IMR-90 (cell line): ENCODE measurements at regions not wholly inside any gene's neighbourhood (a gene's known extent, or its start where the extent isn't known, plus 50 kb on each side); places are given as distances from the start of the nearest gene placed in this dataset.

Experiments used
- ATAC-seq: fragments of 200-7000 bp; cut with Tn5 transposase; 2 replicates; pipeline ENCODE4 v1.9.1; 2020; ENCODE audit warnings: low read depth, mild to moderate bottlenecking, moderate library complexity
- BruUV-seq: library from RNA; stranded (reverse); fragments of 400-500 nt; replicated peaks from 2 replicates; lab custom pipeline; 2021; lab: Mats Ljungman, UMichigan
- CTCF ChIA-PET: fragments of 300-600 bp; formaldehyde crosslinking; extraction: SDS; loops from one replicate; lab custom pipeline; 2021; ENCODE audit warnings: antibody characterized with exemption; lab: Yijun Ruan, JAX
- POLR2A ChIA-PET: fragments of 300-600 bp; sonication (Branson Sonifier 250); formaldehyde crosslinking; loops from one replicate; lab custom pipeline; 2022; ENCODE audit warnings: antibody characterized with exemption; ENCODE audit not compliant: unreplicated experiment; lab: Charles Lee
- DNase-seq: peaks from one replicate; pipeline ENCODE4 v3.0.0; 2013
- H2AFZ ChIP-seq: replicated peaks from 2 replicates; pipeline ENCODE3; 2013; ENCODE audit warnings: low read length, mild to moderate bottlenecking; ENCODE audit not compliant: poor library complexity
- H2AK5ac ChIP-seq: 2 replicates; pipeline ENCODE4 v1.6.1; 2013; ENCODE audit warnings: low read depth, low read length, inconsistent platforms
- H2AK9ac ChIP-seq: replicated peaks from 2 replicates; pipeline ENCODE3; 2013; ENCODE audit warnings: mild to moderate bottlenecking, low read depth, low read length, moderate library complexity; ENCODE audit not compliant: poor library complexity
- H2BK120ac ChIP-seq: 2 replicates; pipeline ENCODE4 v1.6.1; 2013; ENCODE audit warnings: low read depth, low read length, inconsistent platforms
- H2BK15ac ChIP-seq: 3 replicates; pipeline ENCODE4 v1.6.1; 2013; ENCODE audit warnings: low read depth, low read length, inconsistent platforms
- H2BK20ac ChIP-seq: 2 replicates; pipeline ENCODE4 v1.6.1; 2013; ENCODE audit warnings: low read depth, mild to moderate bottlenecking, inconsistent platforms, low read length, moderate library complexity
- H2BK5ac ChIP-seq: 2 replicates; pipeline ENCODE4 v1.6.1; 2013; ENCODE audit warnings: mild to moderate bottlenecking, low read depth, low read length, inconsistent platforms; ENCODE audit not compliant: poor library complexity, severe bottlenecking
- H3K14ac ChIP-seq: replicated peaks from 2 replicates; pipeline ENCODE4 v1.6.1; 2013; ENCODE audit warnings: low read depth, low read length, inconsistent platforms
- H3K18ac ChIP-seq: 2 replicates; pipeline ENCODE4 v1.6.1; 2013; ENCODE audit warnings: low read depth, low read length, control low read depth
- H3K23ac ChIP-seq: 2 replicates; pipeline ENCODE4 v1.6.1; 2013; ENCODE audit warnings: low read depth, low read length, inconsistent platforms
- H3K27ac ChIP-seq: 2 replicates; pipeline ENCODE4 v1.5.1; 2013; ENCODE audit warnings: mild to moderate bottlenecking, control low read depth, low read length; ENCODE audit not compliant: insufficient read depth
- H3K27me3 ChIP-seq: 2 replicates; pipeline ENCODE4 v1.6.1; 2013; ENCODE audit warnings: low read length; ENCODE audit not compliant: control insufficient read depth, insufficient read depth
- H3K36me3 ChIP-seq: 2 replicates; pipeline ENCODE4 v1.6.1; 2013; ENCODE audit warnings: low read length, mixed read lengths; ENCODE audit not compliant: control insufficient read depth, insufficient read depth
- H3K4ac ChIP-seq: 2 replicates; pipeline ENCODE4 v1.6.1; 2013; ENCODE audit warnings: low read depth, low read length, inconsistent platforms
- H3K4me1 ChIP-seq: 2 replicates; pipeline ENCODE4 v1.6.1; 2013; ENCODE audit warnings: low read length, mixed read lengths; ENCODE audit not compliant: control insufficient read depth, insufficient read depth
- H3K4me2 ChIP-seq: 2 replicates; pipeline ENCODE4 v1.6.1; 2013; ENCODE audit warnings: low read depth, mild to moderate bottlenecking, control low read depth, low read length, moderate library complexity
- H3K4me3 ChIP-seq: 2 replicates; pipeline ENCODE4 v1.5.1; 2013; ENCODE audit warnings: low read depth, mild to moderate bottlenecking, control low read depth, low read length, moderate library complexity; ENCODE audit not compliant: insufficient read depth
- H3K56ac ChIP-seq: 2 replicates; pipeline ENCODE4 v1.6.1; 2013; ENCODE audit warnings: low read length, inconsistent platforms; ENCODE audit not compliant: insufficient read depth; ENCODE audit errors: extremely low read depth
- H3K79me1 ChIP-seq, 2 experiments: 2 replicates each; pipeline ENCODE4 v1.6.1; 2013; ENCODE audit warnings: low read length in 2 of 2, inconsistent platforms in 1 of 2, low read depth in 1 of 2
- H3K9ac ChIP-seq: 2 replicates; pipeline ENCODE4 v1.6.1; 2013; ENCODE audit warnings: low read depth, low read length, control low read depth
- H3K9me1 ChIP-seq: 2 replicates; pipeline ENCODE4 v1.6.1; 2013; ENCODE audit warnings: low read length, inconsistent platforms; ENCODE audit not compliant: insufficient read depth
- H3K9me3 ChIP-seq: 2 replicates; pipeline ENCODE4 v1.6.1; 2013; ENCODE audit warnings: low read length; ENCODE audit not compliant: control insufficient read depth, insufficient read depth
- H4K20me1 ChIP-seq: 2 replicates; pipeline ENCODE4 v1.6.1; 2013; ENCODE audit warnings: low read length, inconsistent platforms; ENCODE audit not compliant: insufficient read depth
- H4K5ac ChIP-seq: 2 replicates; pipeline ENCODE4 v1.6.1; 2013; ENCODE audit warnings: mild to moderate bottlenecking, low read depth, low read length, control low read depth
- H4K8ac ChIP-seq, 2 experiments: 2 replicates each; pipeline ENCODE4 v1.6.1; 2013; ENCODE audit warnings: low read depth in 2 of 2, low read length in 2 of 2, control low read depth in 1 of 2, inconsistent platforms in 1 of 2
- H4K91ac ChIP-seq: 2 replicates; pipeline ENCODE4 v1.6.1; 2013; ENCODE audit warnings: low read depth, low read length, inconsistent platforms; ENCODE audit not compliant: insufficient read depth
- BHLHE40 ChIP-seq: fragments of 150-350 bp; IDR thresholded peaks from 2 replicates; pipeline ENCODE4 v1.6.1; 2016; ENCODE audit warnings: mild to moderate bottlenecking, low read depth, low read length
- CHD1 ChIP-seq: IDR thresholded peaks from 2 replicates; pipeline ENCODE4 v1.6.1; 2012; ENCODE audit warnings: low read depth, low read length, improper control_type of control experiment
- FOS ChIP-seq: fragments of 150-350 bp; IDR thresholded peaks from 2 replicates; pipeline ENCODE4 v1.6.1; 2016; ENCODE audit warnings: low read depth, low read length
- NFE2L2 ChIP-seq: fragments of 150-350 bp; IDR thresholded peaks from 2 replicates; pipeline ENCODE4 v1.6.1; 2016; ENCODE audit warnings: low read depth, mild to moderate bottlenecking, low read length
- SMC3 ChIP-seq: fragments of 150-350 bp; IDR thresholded peaks from 2 replicates; pipeline ENCODE4 v1.6.1; 2016; ENCODE audit warnings: low read depth, mild to moderate bottlenecking, antibody characterized with exemption, low read length, moderate library complexity
- WGBS, 2 experiments: methylation state at CpG; one replicate each; pipeline versions ENCODE4 v1.1.5 to v1.1.7; 2013; ENCODE audit warnings: missing lambda C conversion rate in 2 of 2; ENCODE audit not compliant: insufficient read length in 1 of 2; ENCODE audit errors: extremely low coverage in 2 of 2; 5-methylcytosine and 5-hydroxymethylcytosine counted together
- dilution Hi-C: fragments of 300-500 bp; cut with HindIII; formaldehyde crosslinking; loops from one replicate; pipeline ENCODE4 v1.14.3; 2018; ENCODE audit warnings: low sequenced_read_pairs; ENCODE audit not compliant: unreplicated experiment
- in situ Hi-C: fragments of 300-500 bp; cut with MboI; formaldehyde crosslinking; loops from 3 replicates; pipeline ENCODE4 v1.14.3; 2019; ENCODE audit warnings: low sequenced_read_pairs, inconsistent platforms, mixed read lengths
- intact Hi-C: fragments of 100-400 bp; cut with micrococcal nuclease; formaldehyde crosslinking; loops from 2 replicates; pipeline ENCODE4 v1.10.0; 2022
- TF ChIP-seq, protein P1 (sequence below): conservative IDR thresholded peaks from 2 replicates; pipeline ENCODE4 v1.5.1; 2012; ENCODE audit warnings: mild to moderate bottlenecking, low read depth, low read length, improper control_type of control experiment
- TF ChIP-seq, protein P2 (sequence below): fragments of 150-350 bp; IDR thresholded peaks from 2 replicates; pipeline ENCODE4 v1.6.1; 2017; ENCODE audit warnings: mild to moderate bottlenecking, antibody characterized with exemption, low read length, low read depth
- TF ChIP-seq, protein P3 (sequence below): fragments of 150-350 bp; IDR thresholded peaks from 2 replicates; pipeline ENCODE4 v1.6.1; 2016; ENCODE audit warnings: low read depth, mild to moderate bottlenecking, low read length, moderate library complexity, borderline replicate concordance

DNA sequence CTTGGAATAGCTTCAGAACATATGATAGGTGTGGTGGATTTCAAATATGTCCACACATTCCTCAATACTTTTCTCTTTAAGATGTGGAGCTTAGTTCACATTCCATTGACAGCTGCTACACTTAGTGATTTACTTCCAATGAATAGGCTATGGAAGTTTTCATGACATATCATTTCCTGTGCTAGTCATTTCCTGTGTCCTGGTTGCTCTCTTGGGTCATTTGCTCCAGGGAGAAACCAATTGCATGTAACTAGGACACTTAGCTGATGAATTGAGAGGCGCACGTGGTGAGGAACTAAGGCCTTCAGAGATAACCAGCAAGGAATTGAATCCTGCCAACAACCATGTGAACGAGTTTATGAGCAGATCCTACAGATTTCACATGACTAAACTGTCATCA lies 120.9 kb downstream of the SLC17A6 start:
- no peak overlapping the region for H3K4me2 ChIP-seq
- BruUV-seq = no TSS peak
- no peak overlapping the region for H2AK5ac ChIP-seq
- H3K4me3 ChIP-seq = no peak overlapping the region
- no peaks in the 10 kb centered on the region for H3K36me3 ChIP-seq
- peak overlapping the region; percentile 58 for H2BK5ac ChIP-seq
- peak overlapping the region; percentile 39; the same call in 1 of the 2 replicates for H3K56ac ChIP-seq
- no peaks in the 10 kb centered on the region for H3K9me1 ChIP-seq
- intact Hi-C loops = no loop called here
- peak overlapping the region; percentile 27; the same call in 1 of the 2 replicates for H3K18ac ChIP-seq
- H3K79me1 ChIP-seq = no peaks in the 10 kb centered on the region
- no peaks in the 10 kb centered on the region for H4K20me1 ChIP-seq
- WGBS, 2 experiments = 58% methylated on average over 2 of the region's 3 CpGs; no CpG with 5 or more reads in 1 of the 2 experiments
- ATAC-seq = no peak
- H4K91ac ChIP-seq = peak overlapping the region; percentile 38; the same call in 1 of the 2 replicates
- H3K9me3 ChIP-seq = peaks cover 1% of the 10 kb centered on the region
- dilution Hi-C loops = no loop called here
- H3K27me3 ChIP-seq = no peaks in the 10 kb centered on the region
- ChIA-PET CTCF (interaction anchor here (0.6 kb wide), 1 partner anchor 13 kb away, joined by 3 read pairs; no protein-coding TSS in a partner anchor), POLR2A (interaction anchor here (0.5 kb wide), 1 partner anchor 48 kb away, joined by 4 read pairs; no protein-coding TSS in a partner anchor)
- peak; percentile 79 for DNase-seq
- H4K5ac ChIP-seq = peak overlapping the region; percentile 69; the same call in 1 of the 2 replicates
- peak overlapping the region; percentile 92 for H2BK120ac ChIP-seq
- no peak overlapping the region for H2BK15ac ChIP-seq
- no peak for TF ChIP-seq NFE2L2
- no peak for TF ChIP-seq SMC3
- TF ChIP-seq, protein P1, sequence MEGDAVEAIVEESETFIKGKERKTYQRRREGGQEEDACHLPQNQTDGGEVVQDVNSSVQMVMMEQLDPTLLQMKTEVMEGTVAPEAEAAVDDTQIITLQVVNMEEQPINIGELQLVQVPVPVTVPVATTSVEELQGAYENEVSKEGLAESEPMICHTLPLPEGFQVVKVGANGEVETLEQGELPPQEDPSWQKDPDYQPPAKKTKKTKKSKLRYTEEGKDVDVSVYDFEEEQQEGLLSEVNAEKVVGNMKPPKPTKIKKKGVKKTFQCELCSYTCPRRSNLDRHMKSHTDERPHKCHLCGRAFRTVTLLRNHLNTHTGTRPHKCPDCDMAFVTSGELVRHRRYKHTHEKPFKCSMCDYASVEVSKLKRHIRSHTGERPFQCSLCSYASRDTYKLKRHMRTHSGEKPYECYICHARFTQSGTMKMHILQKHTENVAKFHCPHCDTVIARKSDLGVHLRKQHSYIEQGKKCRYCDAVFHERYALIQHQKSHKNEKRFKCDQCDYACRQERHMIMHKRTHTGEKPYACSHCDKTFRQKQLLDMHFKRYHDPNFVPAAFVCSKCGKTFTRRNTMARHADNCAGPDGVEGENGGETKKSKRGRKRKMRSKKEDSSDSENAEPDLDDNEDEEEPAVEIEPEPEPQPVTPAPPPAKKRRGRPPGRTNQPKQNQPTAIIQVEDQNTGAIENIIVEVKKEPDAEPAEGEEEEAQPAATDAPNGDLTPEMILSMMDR = no peak
- TF ChIP-seq CHD1 = no peak
- no peak for TF ChIP-seq FOS
- TF ChIP-seq, protein P2, sequence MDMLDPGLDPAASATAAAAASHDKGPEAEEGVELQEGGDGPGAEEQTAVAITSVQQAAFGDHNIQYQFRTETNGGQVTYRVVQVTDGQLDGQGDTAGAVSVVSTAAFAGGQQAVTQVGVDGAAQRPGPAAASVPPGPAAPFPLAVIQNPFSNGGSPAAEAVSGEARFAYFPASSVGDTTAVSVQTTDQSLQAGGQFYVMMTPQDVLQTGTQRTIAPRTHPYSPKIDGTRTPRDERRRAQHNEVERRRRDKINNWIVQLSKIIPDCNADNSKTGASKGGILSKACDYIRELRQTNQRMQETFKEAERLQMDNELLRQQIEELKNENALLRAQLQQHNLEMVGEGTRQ = 0 out of 2 replicates have a peak, but pooled peaks have one; percentile 15
- TF ChIP-seq BHLHE40 = no peak
- TF ChIP-seq, protein P3, sequence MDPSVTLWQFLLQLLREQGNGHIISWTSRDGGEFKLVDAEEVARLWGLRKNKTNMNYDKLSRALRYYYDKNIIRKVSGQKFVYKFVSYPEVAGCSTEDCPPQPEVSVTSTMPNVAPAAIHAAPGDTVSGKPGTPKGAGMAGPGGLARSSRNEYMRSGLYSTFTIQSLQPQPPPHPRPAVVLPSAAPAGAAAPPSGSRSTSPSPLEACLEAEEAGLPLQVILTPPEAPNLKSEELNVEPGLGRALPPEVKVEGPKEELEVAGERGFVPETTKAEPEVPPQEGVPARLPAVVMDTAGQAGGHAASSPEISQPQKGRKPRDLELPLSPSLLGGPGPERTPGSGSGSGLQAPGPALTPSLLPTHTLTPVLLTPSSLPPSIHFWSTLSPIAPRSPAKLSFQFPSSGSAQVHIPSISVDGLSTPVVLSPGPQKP = no peak
- H3K14ac ChIP-seq = peak overlapping the region; percentile 99
- no peak overlapping the region for H3K27ac ChIP-seq
- 0 out of 2 replicates have a peak, but pooled peaks cover 1% of the 10 kb centered on the region for H3K4me1 ChIP-seq
- peak overlapping the region in 1 of 2 experiments; percentile 35; a peak in 1 of 4 replicates for H4K8ac ChIP-seq
- H2AFZ ChIP-seq = peak overlapping the region; percentile 13
- no peak overlapping the region for H2AK9ac ChIP-seq
- in situ Hi-C loops = no loop called here
- peak overlapping the region; percentile 84; the same call in 1 of the 2 replicates for H3K4ac ChIP-seq
- peak overlapping the region; percentile 95; the same call in 1 of the 2 replicates for H2BK20ac ChIP-seq
- H3K23ac ChIP-seq = peak overlapping the region; percentile 81; the same call in 1 of the 2 replicates
- no peak overlapping the region for H3K9ac ChIP-seq
